Right lobe of liver (tissue), 6 donors: ENCODE measurements at regions not wholly inside any gene's neighbourhood (a gene's known extent, or its start where the extent isn't known, plus 50 kb on each side); places are given as distances from the start of the nearest gene placed in this dataset.
"Not testable (repeated sequence)": the region's sequence is repeated elsewhere in the genome, so short reads cannot be mapped to it uniquely, and the experiment has no call there.

Experiments used
- ATAC-seq, 4 donors: fragments of 200-7000 bp; cut with Tn5 transposase; one replicate each; pipeline ENCODE4 v1.9.1; 2020; ENCODE audit warnings: mild to moderate bottlenecking in 4 of 4, moderate library complexity in 4 of 4
- DNase-seq, 3 donors: peaks; one replicate each; pipeline ENCODE4 v3.0.0-alpha.2; 2020
- H3K27ac ChIP-seq, 3 donors: fragments of 200-600 bp; one replicate each; pipeline ENCODE4 v1.8.0; 2022
- H3K27me3 ChIP-seq, 2 donors: fragments of 200-600 bp; one replicate each; pipeline ENCODE4 v1.8.0; 2022
- H3K36me3 ChIP-seq, 4 donors: fragments of 200-600 bp; sonication (generic) in 1 of 4; one replicate each; pipeline versions ENCODE4 v1.5.1 to v1.8.0; 2017 to 2022; ENCODE audit warnings: control low read depth in 1 of 4
- H3K4me1 ChIP-seq, 4 donors: fragments of 200-600 bp; sonication (generic) in 1 of 4; one replicate each; pipeline versions ENCODE4 v1.5.1 to v1.8.0; 2017 to 2022; ENCODE audit warnings: control low read depth in 1 of 4
- H3K4me3 ChIP-seq, 3 donors: fragments of 200-600 bp; one replicate each; pipeline ENCODE4 v1.8.0; 2022
- H3K9me3 ChIP-seq, 4 donors: fragments of 200-600 bp; sonication (generic) in 1 of 4; one replicate each; pipeline versions ENCODE4 v1.5.1 to v1.8.0; 2017 to 2022; ENCODE audit warnings: control low read depth in 1 of 4
- POLR2A ChIP-seq: fragments of 450-650 bp; IDR thresholded peaks from one replicate; pipeline ENCODE4 v1.6.1; 2017; ENCODE audit warnings: antibody characterized with exemption, mild to moderate bottlenecking
- WGBS: methylation state at CpG from one replicate; pipeline ENCODE4 v1.1.6; 2018; ENCODE audit warnings: low coverage, low lambda C conversion rate; ENCODE audit not compliant: insufficient coverage; ENCODE audit errors: missing lambda C conversion rate; 5-methylcytosine and 5-hydroxymethylcytosine counted together
- intact Hi-C, 2 donors: fragments of 100-400 bp; cut with DNase I; formaldehyde crosslinking; loops; one replicate each; pipeline versions ENCODE4 v1.11.2 to v1.14.1; 2022
- TF ChIP-seq, protein P1 (sequence below), 4 donors: fragments of 200-600 bp in 3 of 4; fragments of 450-650 bp in 1 of 4; IDR thresholded peaks; one replicate each; pipeline versions ENCODE4 v1.5.1 to v1.8.0; 2016 to 2022; ENCODE audit warnings: antibody characterized with exemption in 4 of 4, mild to moderate bottlenecking in 2 of 4
- donor health status: DM: no; HTN: yes; CAD: no.
- donor health status: DM: no; HTN: no; CAD: no.
- donor health status: DM: no; HTN: no; CAD: no.
- donor health status: DM: no; HTN: yes; CAD: no.
- donor health status: DM: no; HTN: yes; CAD: no.

GRCh38 chr6:78243519-78243918 is 590.7 kb downstream of the MEI4 start:
- DNase-seq = no peak
- no peaks in the 10 kb centered on the region for H3K27me3 ChIP-seq
- intact Hi-C loops = no loop called here
- TF ChIP-seq POLR2A = no peak
- TF ChIP-seq, protein P1, sequence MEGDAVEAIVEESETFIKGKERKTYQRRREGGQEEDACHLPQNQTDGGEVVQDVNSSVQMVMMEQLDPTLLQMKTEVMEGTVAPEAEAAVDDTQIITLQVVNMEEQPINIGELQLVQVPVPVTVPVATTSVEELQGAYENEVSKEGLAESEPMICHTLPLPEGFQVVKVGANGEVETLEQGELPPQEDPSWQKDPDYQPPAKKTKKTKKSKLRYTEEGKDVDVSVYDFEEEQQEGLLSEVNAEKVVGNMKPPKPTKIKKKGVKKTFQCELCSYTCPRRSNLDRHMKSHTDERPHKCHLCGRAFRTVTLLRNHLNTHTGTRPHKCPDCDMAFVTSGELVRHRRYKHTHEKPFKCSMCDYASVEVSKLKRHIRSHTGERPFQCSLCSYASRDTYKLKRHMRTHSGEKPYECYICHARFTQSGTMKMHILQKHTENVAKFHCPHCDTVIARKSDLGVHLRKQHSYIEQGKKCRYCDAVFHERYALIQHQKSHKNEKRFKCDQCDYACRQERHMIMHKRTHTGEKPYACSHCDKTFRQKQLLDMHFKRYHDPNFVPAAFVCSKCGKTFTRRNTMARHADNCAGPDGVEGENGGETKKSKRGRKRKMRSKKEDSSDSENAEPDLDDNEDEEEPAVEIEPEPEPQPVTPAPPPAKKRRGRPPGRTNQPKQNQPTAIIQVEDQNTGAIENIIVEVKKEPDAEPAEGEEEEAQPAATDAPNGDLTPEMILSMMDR (IDR thresholded peaks at IDR 0.05) = no peak
- no peaks in the 10 kb centered on the region for H3K36me3 ChIP-seq
- 88% methylated on average over 1 of the region's 2 CpGs for WGBS
- ATAC-seq = no peak
- H3K27ac ChIP-seq = no peak overlapping the region
- H3K4me1 ChIP-seq = no peaks in the 10 kb centered on the region
- no peak overlapping the region for H3K4me3 ChIP-seq
- no peaks in the 10 kb centered on the region for H3K9me3 ChIP-seq

DNA sequence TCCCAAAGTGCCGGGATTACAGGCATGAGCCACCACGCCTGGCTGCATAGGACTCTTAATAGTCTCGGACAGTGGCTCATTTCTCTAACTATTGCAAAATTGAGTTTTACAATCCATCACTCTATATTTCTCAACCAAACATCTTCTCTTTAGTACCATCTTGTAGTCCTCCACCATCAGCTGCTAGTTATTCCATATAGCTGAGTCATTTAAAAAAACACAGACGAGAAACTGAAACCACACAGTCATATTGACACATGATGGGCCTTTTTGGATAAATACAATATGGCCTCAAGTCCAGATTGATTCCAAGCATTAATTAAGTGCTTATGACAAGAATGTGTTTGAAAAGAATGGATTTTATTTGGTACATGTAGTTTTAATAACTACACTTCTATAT is 599.1 kb downstream of the MEI4 start:
- WGBS = 94% methylated on average over 4 of the region's 4 CpGs
- no peaks in the 10 kb centered on the region for H3K27me3 ChIP-seq
- H3K4me3 ChIP-seq = no peak overlapping the region
- H3K9me3 ChIP-seq = no peaks in the 10 kb centered on the region
- ATAC-seq = no peak
- no peak overlapping the region for H3K27ac ChIP-seq
- DNase-seq = no peak
- no peaks in the 10 kb centered on the region for H3K36me3 ChIP-seq
- intact Hi-C loops = no loop called here
- TF ChIP-seq, protein P1 (IDR thresholded peaks at IDR 0.05) = no peak
- TF ChIP-seq POLR2A = no peak
- H3K4me1 ChIP-seq = no peaks in the 10 kb centered on the region

GRCh38 chr6:78253618-78254017 is 600.8 kb downstream of the MEI4 start:
- no peak for DNase-seq
- TF ChIP-seq POLR2A = no peak
- TF ChIP-seq, protein P1 (IDR thresholded peaks at IDR 0.05) = no peak
- no peak overlapping the region for H3K4me3 ChIP-seq
- no peaks in the 10 kb centered on the region for H3K9me3 ChIP-seq
- intact Hi-C loops = no loop called here
- no peaks in the 10 kb centered on the region for H3K36me3 ChIP-seq
- H3K4me1 ChIP-seq = no peaks in the 10 kb centered on the region
- H3K27me3 ChIP-seq = no peaks in the 10 kb centered on the region
- H3K27ac ChIP-seq = no peak overlapping the region
- ATAC-seq = no peak
- 42% methylated on average over 2 of the region's 2 CpGs for WGBS

- no peak for TF ChIP-seq POLR2A
- TF ChIP-seq, protein P1 (IDR thresholded peaks at IDR 0.05) = no peak
- ATAC-seq = no peak
- no CpG with 5 or more reads among the region's 1 CpG for WGBS
Observed at GRCh38 chr6:78259935-78260334, 607.1 kb downstream of the MEI4 start.

GRCh38 chr6:78260427-78260826 is 606.9 kb upstream of the IRAK1BP1 start:
- DNase-seq, H3K27me3 ChIP-seq, H3K9me3 ChIP-seq, intact Hi-C loops, H3K36me3 ChIP-seq, H3K4me1 ChIP-seq, H3K27ac ChIP-seq, H3K4me3 ChIP-seq, ATAC-seq: not testable (repeated sequence)
- no CpG with 5 or more reads among the region's 3 CpGs for WGBS

More at GRCh38 chr6:78259935-78260334, 607.1 kb downstream of the MEI4 start:
- intact Hi-C loops = no loop called here
- Histone ChIP-seq H3K4me1 (no peaks in the 10 kb centered on the region), H3K9me3 (no peaks in the 10 kb centered on the region), H3K27ac (no peak overlapping the region), H3K36me3 (no peaks in the 10 kb centered on the region), H3K4me3 (no peak overlapping the region), H3K27me3 (no peaks in the 10 kb centered on the region)
- DNase-seq = no peak
